ENCODE measurements at regions not wholly inside any gene's neighbourhood (a gene's known extent, or its start where the extent isn't known, plus 50 kb on each side); places are given as distances from the start of the nearest gene placed in this dataset.

- SMC1A ChIA-PET (ENCODE audit: uncharacterized antibody, unreplicated experiment): interaction anchor here (0.6 to 7.3 kb wide), 13 partner anchors 8 to 843 kb away, joined by 3 to 85 read pairs (median 3); no protein-coding TSS in a partner anchor
Observed at GRCh38 chr16:52912565-52913173, 140.0 kb downstream of the CHD9NB start.

More at GRCh38 chr16:52912565-52913173, 140.0 kb downstream of the CHD9NB start:
- H3K79me2 ChIP-seq (ENCODE audit: control insufficient read depth, insufficient read depth, low read length): no peaks in the 10 kb centered on the region
- RAD21 ChIA-PET (ENCODE audit: unreplicated experiment): interaction anchor here (0.8 to 6.2 kb wide), 3 partner anchors 97 to 847 kb away, joined by 3 to 65 read pairs (median 3); no protein-coding TSS in a partner anchor
- CTCF ChIA-PET: interaction anchor here (0.6 to 6.0 kb wide), 26 partner anchors 8 to 855 kb away, joined by 3 to 113 read pairs (median 4); no protein-coding TSS in a partner anchor
- TF ChIP-seq SREBF2 (IDR thresholded peaks at IDR 0.05; ENCODE audit: low read length) (no peak), SMC3 (IDR thresholded peaks at IDR 0.05; ENCODE audit: borderline replicate concordance, low read length) (peak; percentile 76; the same call in 1 of the 2 replicates), ZBTB4 (CRISPR knock-in tag; IDR thresholded peaks at IDR 0.05) (no peak), SIN3A (IDR thresholded peaks at IDR 0.05; ENCODE audit: low read depth, low read length) (no peak), RAD21 (IDR thresholded peaks at IDR 0.05; ENCODE audit: insufficient read depth, low read depth, low read length) (peak; percentile 73), TCF3 (IDR thresholded peaks at IDR 0.05; ENCODE audit: borderline replicate concordance, insufficient read depth, low read depth, low read length) (no peak), SMAD5 (IDR thresholded peaks at IDR 0.05; ENCODE audit: low read depth) (no peak), TARDBP (IDR thresholded peaks at IDR 0.05; ENCODE audit: borderline replicate concordance) (no peak), ASH2L (IDR thresholded peaks at IDR 0.05; ENCODE audit: borderline replicate concordance, low read depth) (no peak), BMI1 (IDR thresholded peaks at IDR 0.05; ENCODE audit: borderline replicate concordance) (no peak), CTCF (IDR thresholded peaks at IDR 0.05 in 2 of 3, conservative IDR thresholded peaks at IDR 0.05 in 1 of 3; ENCODE audit: control insufficient read depth in 2 of 3, extremely low read depth in 1 of 3, insufficient read depth in 1 of 3, low read depth in 3 of 3, low read length in 3 of 3) (peak; percentile 76 to 84 (median 77)), NR2F1 (conservative IDR thresholded peaks at IDR 0.05) (no peak), ETV6 (conservative IDR thresholded peaks at IDR 0.05 in 1 of 2, IDR thresholded peaks at IDR 0.05 in 1 of 2; ENCODE audit: borderline replicate concordance in 1 of 2, low read depth in 1 of 2) (no peak), PML (IDR thresholded peaks at IDR 0.05; ENCODE audit: low read length) (no peak), DPF2 (IDR thresholded peaks at IDR 0.05) (no peak)
- no peaks in the 10 kb centered on the region for H3K27me3 ChIP-seq (replicated peaks in 1 of 2; ENCODE audit: control insufficient read depth in 2 of 2, insufficient read depth in 2 of 2, low read length in 1 of 2)
- H3K9ac ChIP-seq (ENCODE audit: control insufficient read depth, insufficient read depth, low read length): no peak overlapping the region
- 18% methylated on average over 7 of the region's 7 CpGs for WGBS (ENCODE audit: insufficient coverage, insufficient replicate concordance, low lambda C conversion rate, missing lambda C conversion rate)
- H4K20me1 ChIP-seq (ENCODE audit: control insufficient read depth, insufficient read depth): no peaks in the 10 kb centered on the region
- no TSS peak for BruUV-seq (replicated peaks)
- FAIRE-seq (peak; percentile 93), ATAC-seq (peak; percentile 93), DNase-seq (ENCODE audit: low read depth, low spot score) (peak; percentile 11)
- no peaks in the 10 kb centered on the region for H3K9me3 ChIP-seq (replicated peaks; ENCODE audit: control insufficient read depth, insufficient read depth, low read length)
- intact Hi-C loops (cut with micrococcal nuclease; ENCODE audit: unreplicated experiment) (loop anchor here (1.0 to 2.0 kb wide), 2 partner anchors 721 to 844 kb away; no protein-coding TSS in a partner anchor), in situ Hi-C loops (cut with MboI) (loop anchor here (5.0 kb wide), 1 partner anchor 720 kb away; no protein-coding TSS in a partner anchor)
- H3K4me1 ChIP-seq (ENCODE audit: control insufficient read depth, insufficient read depth, low read length): no peaks in the 10 kb centered on the region
- POLR2A ChIA-PET: no interaction called here
- no peak overlapping the region for H3K4me3 ChIP-seq
- no peaks in the 10 kb centered on the region for H3K36me3 ChIP-seq (ENCODE audit: control insufficient read depth in 2 of 2, insufficient read depth in 2 of 2, low read length in 1 of 2)
- no peak overlapping the region for H2AFZ ChIP-seq (ENCODE audit: control insufficient read depth, low read depth, low read length)
- no peak overlapping the region for H3K27ac ChIP-seq (ENCODE audit: control insufficient read depth, insufficient read depth)
- no peak overlapping the region for H3K4me2 ChIP-seq (ENCODE audit: control insufficient read depth, insufficient read depth)

All from GM12878 (cell line).